ENCODE measurements at regions not wholly inside any gene's neighbourhood (a gene's known extent, or its start where the extent isn't known, plus 50 kb on each side); places are given as distances from the start of the nearest gene placed in this dataset.

DNA sequence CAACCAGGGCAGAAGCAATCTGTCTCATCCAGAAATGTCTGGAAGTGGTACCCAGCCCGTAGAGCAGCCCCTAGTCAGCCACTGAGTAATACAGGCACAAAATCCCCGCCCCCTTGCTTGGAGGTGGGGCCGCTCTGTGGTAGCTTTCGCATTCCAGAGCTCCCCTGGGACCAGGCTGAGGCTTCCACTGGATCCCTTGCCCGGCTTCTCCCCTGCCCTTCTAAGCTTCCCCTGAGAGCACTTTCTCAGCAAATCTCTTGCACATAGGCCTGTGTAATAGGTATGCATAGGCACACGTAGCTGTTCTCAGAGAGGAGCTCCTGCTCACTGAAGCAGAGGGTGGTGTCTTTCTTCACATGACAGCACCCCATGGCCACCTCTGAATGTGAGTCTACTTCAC is 144.2 kb downstream of the BMS1 start (continued):
- TF ChIP-seq, protein P1, sequence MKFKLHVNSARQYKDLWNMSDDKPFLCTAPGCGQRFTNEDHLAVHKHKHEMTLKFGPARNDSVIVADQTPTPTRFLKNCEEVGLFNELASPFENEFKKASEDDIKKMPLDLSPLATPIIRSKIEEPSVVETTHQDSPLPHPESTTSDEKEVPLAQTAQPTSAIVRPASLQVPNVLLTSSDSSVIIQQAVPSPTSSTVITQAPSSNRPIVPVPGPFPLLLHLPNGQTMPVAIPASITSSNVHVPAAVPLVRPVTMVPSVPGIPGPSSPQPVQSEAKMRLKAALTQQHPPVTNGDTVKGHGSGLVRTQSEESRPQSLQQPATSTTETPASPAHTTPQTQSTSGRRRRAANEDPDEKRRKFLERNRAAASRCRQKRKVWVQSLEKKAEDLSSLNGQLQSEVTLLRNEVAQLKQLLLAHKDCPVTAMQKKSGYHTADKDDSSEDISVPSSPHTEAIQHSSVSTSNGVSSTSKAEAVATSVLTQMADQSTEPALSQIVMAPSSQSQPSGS (tag by site-specific recombination; IDR thresholded peaks at IDR 0.05; ENCODE audit: low read depth): no peak
- TF ChIP-seq SP7 (tag by site-specific recombination; IDR thresholded peaks at IDR 0.05) (no peak), ZNF76 (tag by site-specific recombination; IDR thresholded peaks at IDR 0.05; ENCODE audit: borderline replicate concordance, low read depth) (no peak), ZNF394 (tag by site-specific recombination; IDR thresholded peaks at IDR 0.05; ENCODE audit: borderline replicate concordance) (peak; percentile 38; the same call in 1 of the 2 replicates), ZNF155 (tag by site-specific recombination; IDR thresholded peaks at IDR 0.05) (no peak), ZNF169 (tag by site-specific recombination; IDR thresholded peaks at IDR 0.05) (no peak), KLF10 (tag by site-specific recombination; IDR thresholded peaks at IDR 0.05) (peak; percentile 55; the same call in 1 of the 2 replicates), SP2 (tag by site-specific recombination; IDR thresholded peaks at IDR 0.05) (0 out of 2 replicates have a peak, but pooled peaks have one; percentile 28), OSR2 (tag by site-specific recombination; IDR thresholded peaks at IDR 0.05) (peak; percentile 63; the same call in 1 of the 2 replicates), ZNF211 (tag by site-specific recombination; IDR thresholded peaks at IDR 0.05; ENCODE audit: low read depth) (no peak), ZBTB21 (tag by site-specific recombination; IDR thresholded peaks at IDR 0.05) (no peak), ZNF571 (tag by site-specific recombination; IDR thresholded peaks at IDR 0.05) (no peak), ZNF350 (tag by site-specific recombination; IDR thresholded peaks at IDR 0.05) (no peak), ZNF138 (tag by site-specific recombination; IDR thresholded peaks at IDR 0.05; ENCODE audit: borderline replicate concordance) (no peak), ZNF19 (tag by site-specific recombination; IDR thresholded peaks at IDR 0.05; ENCODE audit: low read depth) (no peak), MYNN (tag by site-specific recombination; IDR thresholded peaks at IDR 0.05; ENCODE audit: borderline replicate concordance) (no peak), ZNF214 (tag by site-specific recombination; IDR thresholded peaks at IDR 0.05; ENCODE audit: borderline replicate concordance) (no peak), ZNF555 (tag by site-specific recombination; conservative IDR thresholded peaks at IDR 0.05) (no peak), PRDM1 (tag by site-specific recombination; IDR thresholded peaks at IDR 0.05) (no peak), ZNF112 (tag by site-specific recombination; IDR thresholded peaks at IDR 0.05) (no peak), ZNF140 (tag by site-specific recombination; IDR thresholded peaks at IDR 0.05) (no peak), ZNF266 (tag by site-specific recombination; IDR thresholded peaks at IDR 0.05; ENCODE audit: low read depth) (no peak)
- TF ChIP-seq, protein P2, sequence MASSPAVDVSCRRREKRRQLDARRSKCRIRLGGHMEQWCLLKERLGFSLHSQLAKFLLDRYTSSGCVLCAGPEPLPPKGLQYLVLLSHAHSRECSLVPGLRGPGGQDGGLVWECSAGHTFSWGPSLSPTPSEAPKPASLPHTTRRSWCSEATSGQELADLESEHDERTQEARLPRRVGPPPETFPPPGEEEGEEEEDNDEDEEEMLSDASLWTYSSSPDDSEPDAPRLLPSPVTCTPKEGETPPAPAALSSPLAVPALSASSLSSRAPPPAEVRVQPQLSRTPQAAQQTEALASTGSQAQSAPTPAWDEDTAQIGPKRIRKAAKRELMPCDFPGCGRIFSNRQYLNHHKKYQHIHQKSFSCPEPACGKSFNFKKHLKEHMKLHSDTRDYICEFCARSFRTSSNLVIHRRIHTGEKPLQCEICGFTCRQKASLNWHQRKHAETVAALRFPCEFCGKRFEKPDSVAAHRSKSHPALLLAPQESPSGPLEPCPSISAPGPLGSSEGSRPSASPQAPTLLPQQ (tag by site-specific recombination; IDR thresholded peaks at IDR 0.05): peak; percentile 71
- TF ChIP-seq, protein P3, sequence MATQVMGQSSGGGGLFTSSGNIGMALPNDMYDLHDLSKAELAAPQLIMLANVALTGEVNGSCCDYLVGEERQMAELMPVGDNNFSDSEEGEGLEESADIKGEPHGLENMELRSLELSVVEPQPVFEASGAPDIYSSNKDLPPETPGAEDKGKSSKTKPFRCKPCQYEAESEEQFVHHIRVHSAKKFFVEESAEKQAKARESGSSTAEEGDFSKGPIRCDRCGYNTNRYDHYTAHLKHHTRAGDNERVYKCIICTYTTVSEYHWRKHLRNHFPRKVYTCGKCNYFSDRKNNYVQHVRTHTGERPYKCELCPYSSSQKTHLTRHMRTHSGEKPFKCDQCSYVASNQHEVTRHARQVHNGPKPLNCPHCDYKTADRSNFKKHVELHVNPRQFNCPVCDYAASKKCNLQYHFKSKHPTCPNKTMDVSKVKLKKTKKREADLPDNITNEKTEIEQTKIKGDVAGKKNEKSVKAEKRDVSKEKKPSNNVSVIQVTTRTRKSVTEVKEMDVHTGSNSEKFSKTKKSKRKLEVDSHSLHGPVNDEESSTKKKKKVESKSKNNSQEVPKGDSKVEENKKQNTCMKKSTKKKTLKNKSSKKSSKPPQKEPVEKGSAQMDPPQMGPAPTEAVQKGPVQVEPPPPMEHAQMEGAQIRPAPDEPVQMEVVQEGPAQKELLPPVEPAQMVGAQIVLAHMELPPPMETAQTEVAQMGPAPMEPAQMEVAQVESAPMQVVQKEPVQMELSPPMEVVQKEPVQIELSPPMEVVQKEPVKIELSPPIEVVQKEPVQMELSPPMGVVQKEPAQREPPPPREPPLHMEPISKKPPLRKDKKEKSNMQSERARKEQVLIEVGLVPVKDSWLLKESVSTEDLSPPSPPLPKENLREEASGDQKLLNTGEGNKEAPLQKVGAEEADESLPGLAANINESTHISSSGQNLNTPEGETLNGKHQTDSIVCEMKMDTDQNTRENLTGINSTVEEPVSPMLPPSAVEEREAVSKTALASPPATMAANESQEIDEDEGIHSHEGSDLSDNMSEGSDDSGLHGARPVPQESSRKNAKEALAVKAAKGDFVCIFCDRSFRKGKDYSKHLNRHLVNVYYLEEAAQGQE (tag by site-specific recombination; IDR thresholded peaks at IDR 0.05): no peak
- TF ChIP-seq, protein P4, sequence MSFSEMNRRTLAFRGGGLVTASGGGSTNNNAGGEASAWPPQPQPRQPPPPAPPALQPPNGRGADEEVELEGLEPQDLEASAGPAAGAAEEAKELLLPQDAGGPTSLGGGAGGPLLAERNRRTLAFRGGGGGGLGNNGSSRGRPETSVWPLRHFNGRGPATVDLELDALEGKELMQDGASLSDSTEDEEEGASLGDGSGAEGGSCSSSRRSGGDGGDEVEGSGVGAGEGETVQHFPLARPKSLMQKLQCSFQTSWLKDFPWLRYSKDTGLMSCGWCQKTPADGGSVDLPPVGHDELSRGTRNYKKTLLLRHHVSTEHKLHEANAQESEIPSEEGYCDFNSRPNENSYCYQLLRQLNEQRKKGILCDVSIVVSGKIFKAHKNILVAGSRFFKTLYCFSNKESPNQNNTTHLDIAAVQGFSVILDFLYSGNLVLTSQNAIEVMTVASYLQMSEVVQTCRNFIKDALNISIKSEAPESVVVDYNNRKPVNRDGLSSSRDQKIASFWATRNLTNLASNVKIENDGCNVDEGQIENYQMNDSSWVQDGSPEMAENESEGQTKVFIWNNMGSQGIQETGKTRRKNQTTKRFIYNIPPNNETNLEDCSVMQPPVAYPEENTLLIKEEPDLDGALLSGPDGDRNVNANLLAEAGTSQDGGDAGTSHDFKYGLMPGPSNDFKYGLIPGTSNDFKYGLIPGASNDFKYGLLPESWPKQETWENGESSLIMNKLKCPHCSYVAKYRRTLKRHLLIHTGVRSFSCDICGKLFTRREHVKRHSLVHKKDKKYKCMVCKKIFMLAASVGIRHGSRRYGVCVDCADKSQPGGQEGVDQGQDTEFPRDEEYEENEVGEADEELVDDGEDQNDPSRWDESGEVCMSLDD (tag by site-specific recombination; IDR thresholded peaks at IDR 0.05): no peak
- TF ChIP-seq, protein P5, sequence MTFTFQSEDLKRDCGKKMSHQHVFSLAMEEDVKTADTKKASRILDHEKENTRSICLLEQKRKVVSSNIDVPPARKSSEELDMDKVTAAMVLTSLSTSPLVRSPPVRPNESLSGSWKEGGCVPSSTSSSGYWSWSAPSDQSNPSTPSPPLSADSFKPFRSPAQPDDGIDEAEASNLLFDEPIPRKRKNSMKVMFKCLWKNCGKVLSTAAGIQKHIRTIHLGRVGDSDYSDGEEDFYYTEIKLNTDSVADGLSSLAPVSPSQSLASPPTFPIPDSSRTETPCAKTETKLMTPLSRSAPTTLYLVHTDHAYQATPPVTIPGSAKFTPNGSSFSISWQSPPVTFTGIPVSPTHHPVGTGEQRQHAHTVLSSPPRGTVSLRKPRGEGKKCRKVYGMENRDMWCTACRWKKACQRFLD (tag by site-specific recombination; IDR thresholded peaks at IDR 0.05): no peak
- TF ChIP-seq, protein P6, sequence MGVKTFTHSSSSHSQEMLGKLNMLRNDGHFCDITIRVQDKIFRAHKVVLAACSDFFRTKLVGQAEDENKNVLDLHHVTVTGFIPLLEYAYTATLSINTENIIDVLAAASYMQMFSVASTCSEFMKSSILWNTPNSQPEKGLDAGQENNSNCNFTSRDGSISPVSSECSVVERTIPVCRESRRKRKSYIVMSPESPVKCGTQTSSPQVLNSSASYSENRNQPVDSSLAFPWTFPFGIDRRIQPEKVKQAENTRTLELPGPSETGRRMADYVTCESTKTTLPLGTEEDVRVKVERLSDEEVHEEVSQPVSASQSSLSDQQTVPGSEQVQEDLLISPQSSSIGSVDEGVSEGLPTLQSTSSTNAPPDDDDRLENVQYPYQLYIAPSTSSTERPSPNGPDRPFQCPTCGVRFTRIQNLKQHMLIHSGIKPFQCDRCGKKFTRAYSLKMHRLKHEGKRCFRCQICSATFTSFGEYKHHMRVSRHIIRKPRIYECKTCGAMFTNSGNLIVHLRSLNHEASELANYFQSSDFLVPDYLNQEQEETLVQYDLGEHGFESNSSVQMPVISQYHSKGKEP (tag by site-specific recombination; IDR thresholded peaks at IDR 0.05): no peak
- TF ChIP-seq, protein P7, sequence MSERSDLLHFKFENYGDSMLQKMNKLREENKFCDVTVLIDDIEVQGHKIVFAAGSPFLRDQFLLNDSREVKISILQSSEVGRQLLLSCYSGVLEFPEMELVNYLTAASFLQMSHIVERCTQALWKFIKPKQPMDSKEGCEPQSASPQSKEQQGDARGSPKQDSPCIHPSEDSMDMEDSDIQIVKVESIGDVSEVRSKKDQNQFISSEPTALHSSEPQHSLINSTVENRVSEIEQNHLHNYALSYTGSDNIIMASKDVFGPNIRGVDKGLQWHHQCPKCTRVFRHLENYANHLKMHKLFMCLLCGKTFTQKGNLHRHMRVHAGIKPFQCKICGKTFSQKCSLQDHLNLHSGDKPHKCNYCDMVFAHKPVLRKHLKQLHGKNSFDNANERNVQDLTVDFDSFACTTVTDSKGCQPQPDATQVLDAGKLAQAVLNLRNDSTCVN (tag by site-specific recombination; optimal IDR thresholded peaks at IDR 0.05): no peak

Measured in HEK293 (cell line).